Panc1 (cell line): ENCODE measurements at regions not wholly inside any gene's neighbourhood (a gene's known extent, or its start where the extent isn't known, plus 50 kb on each side); places are given as distances from the start of the nearest gene placed in this dataset.

Source experiments
- ATAC-seq: fragments of 200-7000 bp; cut with Tn5 transposase; 2 replicates; pipeline ENCODE4 v1.9.1; 2020; ENCODE audit warnings: mild to moderate bottlenecking, moderate library complexity
- BruUV-seq: library from RNA; stranded (reverse); fragments of 400-500 nt; replicated peaks from 2 replicates; lab custom pipeline; 2021; lab: Mats Ljungman, UMichigan
- CTCF ChIA-PET: fragments of 300-600 bp; sonication (Branson Sonifier 250); formaldehyde crosslinking; loops from one replicate; lab custom pipeline; 2022; ENCODE audit warnings: antibody characterized with exemption; lab: Charles Lee
- POLR2A ChIA-PET: fragments of 300-600 bp; sonication (Branson Sonifier 250); formaldehyde crosslinking; loops from one replicate; lab custom pipeline; 2022; ENCODE audit warnings: antibody characterized with exemption; lab: Charles Lee
- DNase-seq: peaks from one replicate; pipeline ENCODE4 v3.0.0-alpha.2; 2010; ENCODE audit warnings: low read depth, low spot score
- H3K27ac ChIP-seq: 2 replicates; pipeline ENCODE4 v1.5.1; 2011; ENCODE audit warnings: mild to moderate bottlenecking, low read length, inconsistent platforms
- H3K27me3 ChIP-seq: fragments of 200-500 bp; sonication (Bioruptor generic); 2 replicates; pipeline ENCODE4 v1.6.0; 2014; ENCODE audit warnings: low read length, inconsistent platforms; ENCODE audit not compliant: control insufficient read depth, insufficient read depth
- H3K36me3 ChIP-seq: fragments of 200-500 bp; sonication (Bioruptor generic); 2 replicates; pipeline ENCODE4 v1.5.1; 2014; ENCODE audit warnings: inconsistent platforms, mild to moderate bottlenecking, low read length, moderate library complexity; ENCODE audit not compliant: control insufficient read depth, insufficient read depth
- H3K4me1 ChIP-seq: 2 replicates; pipeline ENCODE4 v1.5.1; 2011; ENCODE audit warnings: inconsistent platforms, mild to moderate bottlenecking, low read length, moderate library complexity; ENCODE audit not compliant: control insufficient read depth, insufficient read depth
- H3K4me3 ChIP-seq, 2 experiments: 2 replicates each; pipeline ENCODE4 v1.5.1; 2011 to 2012; ENCODE audit warnings: low read depth in 2 of 2, low read length in 2 of 2, mild to moderate bottlenecking in 2 of 2, inconsistent platforms in 1 of 2, moderate library complexity in 1 of 2
- H3K9me3 ChIP-seq: fragments of 200-500 bp; sonication (Bioruptor generic); 2 replicates; pipeline ENCODE4 v1.5.1; 2014; ENCODE audit warnings: low read depth, mild to moderate bottlenecking, inconsistent platforms, low read length, moderate library complexity; ENCODE audit not compliant: control insufficient read depth, insufficient read depth
- CTCF ChIP-seq: fragments of 450-650 bp; IDR thresholded peaks from 2 replicates; pipeline ENCODE4 v1.5.1; 2017; ENCODE audit warnings: mild to moderate bottlenecking
- POLR2AphosphoS5 ChIP-seq: IDR thresholded peaks from 2 replicates; pipeline ENCODE4 v1.6.1; 2012; ENCODE audit warnings: mild to moderate bottlenecking, low read depth, low read length, moderate library complexity
- REST ChIP-seq, 2 experiments: IDR thresholded peaks; 2 replicates each; pipeline ENCODE4 v1.6.1; 2011 to 2012; ENCODE audit warnings: low read depth in 2 of 2, control low read depth in 1 of 2, low read length in 1 of 2, mild to moderate bottlenecking in 1 of 2, moderate library complexity in 1 of 2; ENCODE audit not compliant: insufficient read depth in 1 of 2
- SIN3A ChIP-seq: IDR thresholded peaks from 2 replicates; pipeline ENCODE4 v1.6.1; 2012; ENCODE audit warnings: low read depth, mild to moderate bottlenecking, low read length, moderate library complexity, borderline replicate concordance; ENCODE audit not compliant: insufficient read depth
- TCF7L2 ChIP-seq: IDR thresholded peaks from 2 replicates; pipeline ENCODE4 v1.6.1; 2011; ENCODE audit warnings: mild to moderate bottlenecking, low read depth, low read length, inconsistent platforms
- in situ Hi-C: cut with HindIII; loops from 2 replicates; pipeline ENCODE4 v1.10.0; 2016; ENCODE audit warnings: low sequenced_read_pairs, low pct_unique_long_range_greater_than_20kb
- intact Hi-C: fragments of 100-400 bp; cut with micrococcal nuclease; formaldehyde crosslinking; loops from one replicate; pipeline ENCODE4 v1.10.0; 2022; ENCODE audit not compliant: unreplicated experiment

GRCh38 chr4:132955146-132955545 lies 193.9 kb upstream of the PCDH10 start:
- TF ChIP-seq REST (IDR thresholded peaks at IDR 0.05; ENCODE audit: insufficient read depth in 1 of 2, low read depth in 2 of 2, low read length in 1 of 2) (no peak), SIN3A (no peak), CTCF (no peak), TCF7L2 (no peak), POLR2AphosphoS5 (no peak)
- intact Hi-C loops: no loop called here
- in situ Hi-C loops: no loop called here
- no TSS peak for BruUV-seq
- no peak for DNase-seq
- Histone ChIP-seq H3K9me3 (no peaks in the 10 kb centered on the region), H3K4me1 (no peaks in the 10 kb centered on the region), H3K27me3 (no peaks in the 10 kb centered on the region), H3K4me3 (no peak overlapping the region), H3K27ac (no peak overlapping the region), H3K36me3 (no peaks in the 10 kb centered on the region)
- CTCF ChIA-PET: no interaction called here
- POLR2A ChIA-PET: no interaction called here
- ATAC-seq: no peak

GRCh38 chr4:132956962-132957361 lies 192.1 kb upstream of the PCDH10 start:
- in situ Hi-C loops: no loop called here
- H3K9me3 ChIP-seq: no peaks in the 10 kb centered on the region
- H3K36me3 ChIP-seq: no peaks in the 10 kb centered on the region
- ChIA-PET POLR2A (no interaction called here), CTCF (no interaction called here)
- ATAC-seq (no peak), DNase-seq (no peak)
- no peak for TF ChIP-seq TCF7L2
- no peak for TF ChIP-seq POLR2AphosphoS5
- no peak for TF ChIP-seq SIN3A
- no peak for TF ChIP-seq CTCF
- no peak for TF ChIP-seq REST (IDR thresholded peaks at IDR 0.05; ENCODE audit: insufficient read depth in 1 of 2, low read depth in 2 of 2, low read length in 1 of 2)
- no peaks in the 10 kb centered on the region for H3K27me3 ChIP-seq
- intact Hi-C loops: no loop called here
- BruUV-seq: no TSS peak
- no peak overlapping the region for H3K27ac ChIP-seq
- no peaks in the 10 kb centered on the region for H3K4me1 ChIP-seq
- no peak overlapping the region for H3K4me3 ChIP-seq
